ENCODE measurements at regions not wholly inside any gene's neighbourhood (a gene's known extent, or its start where the extent isn't known, plus 50 kb on each side); places are given as distances from the start of the nearest gene placed in this dataset.

- no peaks in the 10 kb centered on the region for H3K4me1 Mint-ChIP-seq (ENCODE audit: low read depth, unreplicated experiment)
- no peaks in the 10 kb centered on the region for H3K27me3 Mint-ChIP-seq (ENCODE audit: unreplicated experiment)
- no peak for DNase-seq
- TF ChIP-seq, protein P1, sequence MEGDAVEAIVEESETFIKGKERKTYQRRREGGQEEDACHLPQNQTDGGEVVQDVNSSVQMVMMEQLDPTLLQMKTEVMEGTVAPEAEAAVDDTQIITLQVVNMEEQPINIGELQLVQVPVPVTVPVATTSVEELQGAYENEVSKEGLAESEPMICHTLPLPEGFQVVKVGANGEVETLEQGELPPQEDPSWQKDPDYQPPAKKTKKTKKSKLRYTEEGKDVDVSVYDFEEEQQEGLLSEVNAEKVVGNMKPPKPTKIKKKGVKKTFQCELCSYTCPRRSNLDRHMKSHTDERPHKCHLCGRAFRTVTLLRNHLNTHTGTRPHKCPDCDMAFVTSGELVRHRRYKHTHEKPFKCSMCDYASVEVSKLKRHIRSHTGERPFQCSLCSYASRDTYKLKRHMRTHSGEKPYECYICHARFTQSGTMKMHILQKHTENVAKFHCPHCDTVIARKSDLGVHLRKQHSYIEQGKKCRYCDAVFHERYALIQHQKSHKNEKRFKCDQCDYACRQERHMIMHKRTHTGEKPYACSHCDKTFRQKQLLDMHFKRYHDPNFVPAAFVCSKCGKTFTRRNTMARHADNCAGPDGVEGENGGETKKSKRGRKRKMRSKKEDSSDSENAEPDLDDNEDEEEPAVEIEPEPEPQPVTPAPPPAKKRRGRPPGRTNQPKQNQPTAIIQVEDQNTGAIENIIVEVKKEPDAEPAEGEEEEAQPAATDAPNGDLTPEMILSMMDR (IDR thresholded peaks at IDR 0.05; ENCODE audit: unreplicated experiment), result no peak
- H3K9me3 Mint-ChIP-seq (ENCODE audit: low read depth, unreplicated experiment), result no peaks in the 10 kb centered on the region
- intact Hi-C loops (cut with micrococcal nuclease; ENCODE audit: unreplicated experiment), result no loop called here
- H3K36me3 Mint-ChIP-seq (ENCODE audit: insufficient read depth, unreplicated experiment), result no peaks in the 10 kb centered on the region
- no TSS peak for BruUV-seq (replicated peaks)
- CTCF ChIA-PET, result no interaction called here
- no peak overlapping the region for H3K4me3 Mint-ChIP-seq (ENCODE audit: low read depth, unreplicated experiment)
- H3K27ac Mint-ChIP-seq (ENCODE audit: unreplicated experiment), result no peak overlapping the region
Measured at GRCh38 chr6:143616741-143617140, 61.0 kb upstream of the PHACTR2 start.

GRCh38 chr6:143615785-143616184 is 62.0 kb upstream of the PHACTR2 start:
- no peaks in the 10 kb centered on the region for H3K36me3 Mint-ChIP-seq (ENCODE audit: insufficient read depth, unreplicated experiment)

DNA sequence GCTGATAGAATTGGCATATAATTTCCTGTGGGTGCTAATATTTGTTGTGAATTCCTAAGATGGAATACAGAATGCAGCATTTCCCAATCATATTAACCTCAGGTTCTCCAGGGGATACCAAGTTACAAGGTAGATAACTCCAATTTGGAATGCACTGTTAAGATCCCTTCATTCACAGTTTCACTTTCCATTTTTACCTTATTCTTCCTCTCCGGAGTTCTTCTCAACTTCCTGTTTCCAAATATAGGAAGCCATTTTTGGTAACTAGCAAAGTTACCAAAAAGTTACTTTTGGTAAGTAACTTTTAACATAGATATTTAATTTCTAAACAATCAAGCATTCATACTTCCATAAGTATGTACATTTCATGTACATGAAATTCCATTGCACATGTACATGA is 63.5 kb upstream of the PHACTR2 start:
- Mint-ChIP-seq H3K9me3 (ENCODE audit: low read depth, unreplicated experiment) (no peaks in the 10 kb centered on the region), H3K4me1 (ENCODE audit: low read depth, unreplicated experiment) (no peaks in the 10 kb centered on the region), H3K27me3 (ENCODE audit: unreplicated experiment) (no peaks in the 10 kb centered on the region), H3K36me3 (ENCODE audit: insufficient read depth, unreplicated experiment) (no peaks in the 10 kb centered on the region), H3K27ac (ENCODE audit: unreplicated experiment) (no peak overlapping the region), H3K4me3 (ENCODE audit: low read depth, unreplicated experiment) (no peak overlapping the region)
- BruUV-seq (replicated peaks), result no TSS peak
- intact Hi-C loops (cut with micrococcal nuclease; ENCODE audit: unreplicated experiment), result no loop called here
- CTCF ChIA-PET, result no interaction called here
- no peak for DNase-seq
- TF ChIP-seq, protein P1 (IDR thresholded peaks at IDR 0.05; ENCODE audit: unreplicated experiment), result no peak

More at GRCh38 chr6:143615785-143616184, 62.0 kb upstream of the PHACTR2 start:
- H3K4me3 Mint-ChIP-seq (ENCODE audit: low read depth, unreplicated experiment), result no peak overlapping the region
- intact Hi-C loops (cut with micrococcal nuclease; ENCODE audit: unreplicated experiment), result no loop called here
- no peak overlapping the region for H3K27ac Mint-ChIP-seq (ENCODE audit: unreplicated experiment)
- BruUV-seq (replicated peaks), result no TSS peak
- no peaks in the 10 kb centered on the region for H3K4me1 Mint-ChIP-seq (ENCODE audit: low read depth, unreplicated experiment)
- DNase-seq, result no peak
- CTCF ChIA-PET, result no interaction called here
- TF ChIP-seq, protein P1 (IDR thresholded peaks at IDR 0.05; ENCODE audit: unreplicated experiment), result no peak
- H3K9me3 Mint-ChIP-seq (ENCODE audit: low read depth, unreplicated experiment), result no peaks in the 10 kb centered on the region
- H3K27me3 Mint-ChIP-seq (ENCODE audit: unreplicated experiment), result no peaks in the 10 kb centered on the region

DNA sequence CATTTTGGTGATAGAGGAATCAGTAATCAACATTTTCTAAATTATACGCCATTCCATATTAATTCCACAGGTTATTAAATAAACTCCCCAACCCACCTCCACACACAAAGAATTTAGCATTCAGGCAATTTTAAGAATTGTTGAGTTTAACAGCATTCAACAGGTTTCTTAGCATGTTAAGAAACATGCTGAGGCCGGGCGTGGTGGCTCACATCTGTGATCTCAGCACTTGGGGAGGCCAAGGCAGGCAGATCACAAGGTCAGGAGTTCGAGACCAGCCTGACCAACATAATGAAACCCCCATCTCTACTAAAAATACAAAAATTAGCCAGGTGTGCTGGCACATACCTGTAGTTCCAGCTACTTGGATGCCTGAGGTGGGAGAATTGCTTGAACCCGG is 64.0 kb upstream of the PHACTR2 start:
- Mint-ChIP-seq H3K27me3 (ENCODE audit: unreplicated experiment) (no peaks in the 10 kb centered on the region), H3K36me3 (ENCODE audit: insufficient read depth, unreplicated experiment) (no peaks in the 10 kb centered on the region)

More for the DNA sequence above, 64.0 kb upstream of the PHACTR2 start:
- TF ChIP-seq, protein P1 (IDR thresholded peaks at IDR 0.05; ENCODE audit: unreplicated experiment), result no peak
- Mint-ChIP-seq H3K4me3 (ENCODE audit: low read depth, unreplicated experiment) (no peak overlapping the region), H3K4me1 (ENCODE audit: low read depth, unreplicated experiment) (no peaks in the 10 kb centered on the region), H3K27ac (ENCODE audit: unreplicated experiment) (no peak overlapping the region), H3K9me3 (ENCODE audit: low read depth, unreplicated experiment) (no peaks in the 10 kb centered on the region)
- no TSS peak for BruUV-seq (replicated peaks)
- CTCF ChIA-PET, result no interaction called here
- DNase-seq, result no peak
- intact Hi-C loops (cut with micrococcal nuclease; ENCODE audit: unreplicated experiment), result no loop called here
